ENCODE measurements at regions not wholly inside any gene's neighbourhood (a gene's known extent, or its start where the extent isn't known, plus 50 kb on each side); places are given as distances from the start of the nearest gene placed in this dataset.

DNA sequence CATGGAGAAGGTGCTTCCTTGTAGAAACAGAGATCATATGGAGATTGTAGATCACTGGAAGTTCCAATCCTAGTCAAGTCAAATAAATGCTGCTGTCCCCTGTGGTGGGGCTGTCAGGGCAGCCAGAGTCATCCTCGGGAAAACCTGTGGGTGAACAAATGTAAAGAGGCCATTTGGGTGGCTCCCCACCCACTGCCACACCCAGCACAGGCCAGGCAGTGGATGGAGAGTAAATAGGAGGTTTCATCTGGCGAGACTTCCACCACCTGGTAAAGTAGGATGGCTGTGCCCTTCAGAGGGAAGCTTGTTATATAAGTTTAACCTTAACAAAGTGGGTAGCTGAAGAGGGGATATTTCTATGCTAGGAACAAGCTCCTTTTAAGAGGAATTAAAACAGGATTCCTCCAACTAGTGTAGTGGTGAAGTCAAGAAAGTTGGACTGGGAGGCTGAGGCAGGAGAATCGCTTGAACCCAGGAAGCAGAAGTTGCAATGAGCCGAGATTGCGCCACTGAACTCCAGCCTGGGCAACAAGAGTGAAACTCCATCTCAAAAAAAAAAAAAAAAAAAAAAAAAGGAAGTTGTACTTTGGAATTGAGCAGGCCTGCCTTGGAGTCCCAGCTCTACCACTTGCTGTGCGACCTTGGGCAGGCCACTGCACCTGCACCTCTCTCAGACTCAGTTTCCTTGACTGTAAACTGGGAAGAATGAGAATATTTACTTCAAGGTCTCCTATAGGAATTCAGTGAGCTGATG is 273.7 kb downstream of the PTTG2 start:
- no peak for TF ChIP-seq GATA3 (IDR thresholded peaks at IDR 0.05; ENCODE audit: low read depth, low read length)
- TF ChIP-seq GATA2 (IDR thresholded peaks at IDR 0.05; ENCODE audit: low read depth, low read length): no peak

Data from SH-SY5Y (cell line).